AG09319 (cell line): ENCODE measurements at regions not wholly inside any gene's neighbourhood (a gene's known extent, or its start where the extent isn't known, plus 50 kb on each side); places are given as distances from the start of the nearest gene placed in this dataset.

Experiments used
- DNase-seq: peaks from one replicate; pipeline ENCODE4 v3.0.0-alpha.2; 2010; ENCODE audit warnings: low read depth; ENCODE audit errors: extremely low read depth
- CTCF ChIP-seq: IDR thresholded peaks from 2 replicates; pipeline ENCODE4 v1.5.1; 2011; ENCODE audit warnings: low read depth, mild to moderate bottlenecking, inconsistent platforms, low read length, moderate library complexity

- no peak for DNase-seq
- no peak for TF ChIP-seq CTCF
These were observed 57.5 kb upstream of the MSTN start for GRCh38 chr2:190119923-190120590.

- no peak for DNase-seq
- no peak for TF ChIP-seq CTCF
These were observed 56.7 kb upstream of the MSTN start for GRCh38 chr2:190119257-190119656.

GRCh38 chr2:190117305-190117704 lies 54.8 kb upstream of the MSTN start:
- TF ChIP-seq CTCF: no peak
- DNase-seq: no peak

DNA sequence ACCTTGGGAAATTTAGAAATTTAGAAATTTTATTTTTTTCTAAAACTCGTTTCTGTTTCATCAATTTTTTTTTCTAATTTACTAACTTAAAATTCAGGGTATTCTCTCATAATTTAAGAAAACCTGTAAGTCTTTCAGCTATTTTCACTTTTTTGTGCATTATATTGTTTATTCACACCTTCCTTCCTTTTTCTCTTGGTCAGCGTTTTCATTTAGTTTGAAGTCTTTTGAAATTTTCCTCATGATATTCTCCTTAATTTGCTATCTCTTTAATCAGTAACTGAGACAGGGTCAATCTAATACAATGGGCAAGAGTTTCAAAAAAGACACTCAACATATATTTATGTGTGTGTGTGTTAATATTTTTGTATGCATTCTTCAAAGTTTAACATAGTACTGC lies 50.5 kb upstream of the MSTN start:
- no peak for DNase-seq
- no peak for TF ChIP-seq CTCF
